LNCaP clone FGC (cell line): ENCODE measurements at regions not wholly inside any gene's neighbourhood (a gene's known extent, or its start where the extent isn't known, plus 50 kb on each side); places are given as distances from the start of the nearest gene placed in this dataset.
A peak's percentile ranks its signal among the peaks of the same experiment; 100 is the strongest.

Source experiments
- DNase-seq: peaks from one replicate; pipeline ENCODE4 v3.0.0-alpha.2; 2011; ENCODE audit warnings: low read depth
- H3K4me3 ChIP-seq: 2 replicates; pipeline ENCODE4 v1.5.1; 2011; ENCODE audit warnings: mild to moderate bottlenecking, low read depth, low read length, control low read depth
- TF ChIP-seq, protein P1 (sequence below): IDR thresholded peaks from 2 replicates; pipeline ENCODE4 v1.5.1; 2012; ENCODE audit warnings: mild to moderate bottlenecking; ENCODE audit not compliant: control insufficient read depth, insufficient read depth; ENCODE audit errors: extremely low read depth

GRCh38 chr1:96865731-96866685 is 144.4 kb downstream of the PTBP2 start:
- TF ChIP-seq, protein P1, sequence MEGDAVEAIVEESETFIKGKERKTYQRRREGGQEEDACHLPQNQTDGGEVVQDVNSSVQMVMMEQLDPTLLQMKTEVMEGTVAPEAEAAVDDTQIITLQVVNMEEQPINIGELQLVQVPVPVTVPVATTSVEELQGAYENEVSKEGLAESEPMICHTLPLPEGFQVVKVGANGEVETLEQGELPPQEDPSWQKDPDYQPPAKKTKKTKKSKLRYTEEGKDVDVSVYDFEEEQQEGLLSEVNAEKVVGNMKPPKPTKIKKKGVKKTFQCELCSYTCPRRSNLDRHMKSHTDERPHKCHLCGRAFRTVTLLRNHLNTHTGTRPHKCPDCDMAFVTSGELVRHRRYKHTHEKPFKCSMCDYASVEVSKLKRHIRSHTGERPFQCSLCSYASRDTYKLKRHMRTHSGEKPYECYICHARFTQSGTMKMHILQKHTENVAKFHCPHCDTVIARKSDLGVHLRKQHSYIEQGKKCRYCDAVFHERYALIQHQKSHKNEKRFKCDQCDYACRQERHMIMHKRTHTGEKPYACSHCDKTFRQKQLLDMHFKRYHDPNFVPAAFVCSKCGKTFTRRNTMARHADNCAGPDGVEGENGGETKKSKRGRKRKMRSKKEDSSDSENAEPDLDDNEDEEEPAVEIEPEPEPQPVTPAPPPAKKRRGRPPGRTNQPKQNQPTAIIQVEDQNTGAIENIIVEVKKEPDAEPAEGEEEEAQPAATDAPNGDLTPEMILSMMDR, result no peak
- no peak overlapping the region for H3K4me3 ChIP-seq
- peak; percentile 99 for DNase-seq

GRCh38 chr1:96872757-96873156 is 151.2 kb downstream of the PTBP2 start:
- DNase-seq, result no peak
- no peak overlapping the region for H3K4me3 ChIP-seq
- TF ChIP-seq, protein P1, result peak; percentile 14; the same call in 1 of the 2 replicates

DNA sequence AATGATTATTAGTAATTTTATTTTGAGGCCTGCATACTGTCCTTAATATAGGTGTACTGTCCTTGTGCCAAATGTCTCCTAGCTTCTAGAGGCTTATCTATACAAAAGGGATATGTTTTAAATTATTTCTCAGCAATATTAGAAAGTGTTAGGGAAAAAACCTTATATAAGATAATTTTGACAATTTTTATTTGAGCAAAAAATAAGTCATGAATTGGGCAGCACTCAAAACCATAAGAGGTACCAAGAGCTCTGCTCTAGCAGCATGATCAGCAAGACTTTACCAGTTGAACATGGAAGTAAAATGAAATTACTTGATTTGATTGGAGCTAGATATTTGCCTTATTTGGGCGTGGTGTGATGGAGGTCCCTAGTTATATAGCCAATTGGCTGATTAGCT is 157.1 kb downstream of the PTBP2 start:
- TF ChIP-seq, protein P1, result no peak
- DNase-seq, result no peak
- no peak overlapping the region for H3K4me3 ChIP-seq

DNA sequence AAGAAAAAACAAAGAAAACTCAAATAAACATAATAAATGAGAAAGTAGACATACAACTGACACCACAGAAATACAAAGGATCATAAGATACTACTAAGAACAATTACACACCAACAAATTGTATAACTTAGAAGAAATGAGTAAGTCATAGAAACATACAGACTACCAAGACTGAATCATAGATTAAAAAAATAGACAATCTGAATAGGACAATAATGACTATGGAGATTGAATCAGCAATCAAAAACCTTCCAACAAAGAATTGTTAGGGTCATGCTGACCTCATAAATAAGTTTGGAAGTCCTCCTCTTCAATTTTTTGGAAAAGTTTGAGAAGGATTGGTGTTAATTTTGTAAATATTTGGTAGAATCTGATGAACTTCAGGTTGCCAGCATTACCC is 159.0 kb downstream of the PTBP2 start:
- H3K4me3 ChIP-seq, result no peak overlapping the region
- TF ChIP-seq, protein P1, result no peak
- no peak for DNase-seq

DNA sequence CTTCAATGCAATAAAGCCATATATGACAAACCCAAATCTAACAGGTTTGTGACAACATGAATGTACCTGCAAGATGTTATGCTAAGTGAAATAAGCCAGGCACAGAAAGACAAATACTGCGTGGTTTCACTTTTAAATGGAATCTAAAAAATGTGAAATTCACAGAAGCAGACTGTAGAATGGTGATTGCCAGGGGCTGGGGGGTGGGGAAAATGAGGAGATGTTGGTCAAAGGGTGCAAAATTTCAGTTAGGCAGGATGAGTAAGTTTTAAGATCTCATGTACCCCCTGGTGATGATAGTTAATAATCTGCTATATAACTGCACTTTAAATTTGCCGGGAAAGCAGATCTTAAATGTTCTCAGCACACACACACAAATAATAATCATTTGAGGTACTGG is 160.5 kb downstream of the PTBP2 start:
- DNase-seq, result no peak
- no peak overlapping the region for H3K4me3 ChIP-seq
- TF ChIP-seq, protein P1, result no peak

DNA sequence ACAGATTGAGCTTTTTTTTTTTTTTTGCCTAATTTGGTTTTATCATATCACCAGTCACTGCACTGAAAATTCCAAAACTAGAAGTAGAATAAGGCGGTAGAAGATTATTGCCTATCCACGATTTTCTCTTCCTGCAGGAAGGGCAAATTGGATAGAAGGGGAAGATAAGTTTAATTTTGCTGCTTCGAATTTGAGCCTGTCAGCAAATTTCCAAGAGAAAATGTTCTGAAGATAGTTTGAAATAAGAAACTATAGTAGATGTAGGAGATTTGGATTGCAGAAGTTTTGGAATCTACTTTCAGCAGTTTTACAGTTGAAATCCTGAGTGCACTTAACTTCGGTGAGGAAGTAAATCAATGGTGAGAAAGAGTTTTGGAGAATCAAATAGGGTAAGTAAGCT is 164.9 kb downstream of the PTBP2 start:
- TF ChIP-seq, protein P1, result no peak
- DNase-seq, result no peak
- no peak overlapping the region for H3K4me3 ChIP-seq
